Ureter (tissue), 1 donor: ENCODE measurements at regions not wholly inside any gene's neighbourhood (a gene's known extent, or its start where the extent isn't known, plus 50 kb on each side); places are given as distances from the start of the nearest gene placed in this dataset.
"Not testable (repeated sequence)": the region's sequence is repeated elsewhere in the genome, so short reads cannot be mapped to it uniquely, and the experiment has no call there.

Experiments used
- DNase-seq: peaks from one replicate; pipeline ENCODE4 v3.0.0-alpha.2; 2020; ENCODE audit warnings: low spot score
- donor health status: DM: yes; HTN: yes; CAD: no.

- DNase-seq, result no peak
These were observed 70.0 kb upstream of the CD2AP start for GRCh38 chr6:47407300-47408281.

- peak; percentile 51 for DNase-seq
These were observed 63.7 kb upstream of the CD2AP start for GRCh38 chr6:47413752-47414422.

- DNase-seq, result no peak
These were observed 63.0 kb upstream of the CD2AP start for GRCh38 chr6:47414423-47415167.

- DNase-seq, result no peak
These were observed 60.9 kb upstream of the CD2AP start for GRCh38 chr6:47416396-47417345.

GRCh38 chr6:47419621-47420020, 58.0 kb upstream of the CD2AP start:
- no peak for DNase-seq

GRCh38 chr6:47420394-47421371, 56.9 kb upstream of the CD2AP start:
- DNase-seq, result no peak

GRCh38 chr6:47423079-47423478, 54.5 kb upstream of the CD2AP start:
- DNase-seq, result no peak

- no peak for DNase-seq
These were observed 53.2 kb upstream of the CD2AP start for GRCh38 chr6:47424436-47424836.

- DNase-seq, result not testable (repeated sequence)
These were observed 51.9 kb upstream of the CD2AP start for GRCh38 chr6:47425724-47426123.

GRCh38 chr6:47426524-47427302, 50.9 kb upstream of the CD2AP start:
- no peak for DNase-seq

GRCh38 chr6:47427680-47428079, 49.9 kb upstream of the CD2AP start:
- DNase-seq, result no peak
